ES-I3 (cell line): ENCODE measurements at regions not wholly inside any gene's neighbourhood (a gene's known extent, or its start where the extent isn't known, plus 50 kb on each side); places are given as distances from the start of the nearest gene placed in this dataset.
"Not testable (repeated sequence)": the region's sequence is repeated elsewhere in the genome, so short reads cannot be mapped to it uniquely, and the experiment has no call there.

ENCODE experiments used
- H3K36me3 ChIP-seq: 2 replicates; pipeline ENCODE4 v1.6.1; 2013; ENCODE audit warnings: mild to moderate bottlenecking, low read length, control low read depth, moderate library complexity; ENCODE audit not compliant: insufficient read depth
- H3K4me1 ChIP-seq: 2 replicates; pipeline ENCODE4 v1.6.1; 2013; ENCODE audit warnings: mild to moderate bottlenecking, control low read depth, low read length; ENCODE audit not compliant: insufficient read depth
- H3K9ac ChIP-seq: 2 replicates; pipeline ENCODE4 v1.6.1; 2013; ENCODE audit warnings: low read depth, mild to moderate bottlenecking, low read length, moderate library complexity
- H3K9me3 ChIP-seq: 2 replicates; pipeline ENCODE4 v1.6.1; 2013; ENCODE audit warnings: mild to moderate bottlenecking, low read length, moderate library complexity; ENCODE audit not compliant: control insufficient read depth, insufficient read depth

DNA sequence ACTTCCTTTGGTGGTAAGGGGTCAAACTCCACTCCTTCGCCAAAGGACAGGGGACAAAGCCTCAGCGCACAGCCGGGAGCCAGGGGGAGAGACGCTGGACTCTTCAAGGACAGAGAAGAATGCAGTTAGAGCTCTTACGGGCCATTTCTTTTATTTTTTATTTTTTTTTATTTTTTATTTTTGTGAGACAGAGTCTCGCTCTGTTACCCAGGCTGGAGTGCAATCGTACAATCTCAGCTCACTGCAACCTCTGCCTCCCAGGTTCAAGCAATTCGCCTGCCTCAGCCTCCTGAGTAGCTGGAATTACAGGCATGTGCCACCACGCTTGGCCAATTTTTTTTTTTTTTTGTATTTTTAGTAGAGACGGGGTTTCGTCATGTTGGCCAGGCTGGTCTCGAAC is 93.2 kb upstream of the RPH3AL start, which contains the start of gene RFLNB:
TSS of gene RFLNB (minus strand) at position 101 of the 400 bp plus-strand sequence.
- H3K9me3 ChIP-seq, H3K36me3 ChIP-seq, H3K4me1 ChIP-seq, H3K9ac ChIP-seq: not testable (repeated sequence)

DNA sequence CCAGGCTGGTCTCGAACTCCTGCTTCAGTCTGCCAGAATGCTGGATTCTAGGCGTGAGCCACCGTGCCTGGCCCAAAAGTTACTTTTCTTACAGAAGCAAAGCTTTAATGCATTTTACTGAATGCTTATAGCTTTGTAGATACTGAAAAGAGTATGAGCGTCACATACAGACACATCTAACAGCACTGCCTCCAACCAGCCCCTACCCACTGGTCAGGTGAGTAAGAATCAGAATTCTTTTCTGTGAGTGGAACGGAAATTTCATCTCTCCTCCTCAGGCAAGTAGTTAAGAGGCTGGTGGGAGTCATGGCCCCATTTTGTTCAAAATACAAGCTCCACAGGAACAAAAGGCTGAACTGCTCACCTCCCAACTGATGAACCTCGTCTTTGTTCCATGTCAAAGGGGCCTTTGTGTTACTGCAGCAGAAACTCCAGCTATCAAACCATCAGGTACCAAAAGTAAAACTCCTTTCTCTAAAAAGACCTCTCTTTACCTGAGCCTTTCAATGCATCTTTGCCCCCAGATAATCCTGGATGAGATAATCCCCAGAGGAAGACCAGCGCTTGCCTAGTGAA is 92.4 kb upstream of the RPH3AL start:
- H3K36me3 ChIP-seq, result no peaks in the 10 kb centered on the region
- H3K9ac ChIP-seq, result no peak overlapping the region
- no peaks in the 10 kb centered on the region for H3K9me3 ChIP-seq
- no peaks in the 10 kb centered on the region for H3K4me1 ChIP-seq

DNA sequence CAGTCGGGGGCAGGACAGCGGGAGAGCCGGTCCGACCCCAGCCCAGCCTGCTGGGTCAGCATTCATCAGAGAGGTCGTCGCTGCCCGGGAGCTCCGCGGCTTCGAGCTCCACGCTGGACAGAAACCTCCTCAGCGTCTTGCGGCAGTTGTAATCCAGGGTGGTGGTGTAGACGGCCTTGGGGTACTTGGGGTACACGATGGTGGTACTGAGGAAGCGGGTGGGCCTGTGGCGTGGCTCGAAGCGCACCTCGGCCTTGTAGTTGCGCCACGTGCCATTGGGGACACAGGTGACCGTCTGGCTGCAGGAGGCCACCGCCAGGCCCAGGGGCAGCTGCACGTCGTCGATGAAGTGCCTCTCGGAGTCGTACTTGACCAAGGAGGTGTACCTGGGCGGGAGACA is 90.5 kb upstream of the RPH3AL start:
- no peaks in the 10 kb centered on the region for H3K36me3 ChIP-seq
- H3K9ac ChIP-seq, result no peak overlapping the region

DNA sequence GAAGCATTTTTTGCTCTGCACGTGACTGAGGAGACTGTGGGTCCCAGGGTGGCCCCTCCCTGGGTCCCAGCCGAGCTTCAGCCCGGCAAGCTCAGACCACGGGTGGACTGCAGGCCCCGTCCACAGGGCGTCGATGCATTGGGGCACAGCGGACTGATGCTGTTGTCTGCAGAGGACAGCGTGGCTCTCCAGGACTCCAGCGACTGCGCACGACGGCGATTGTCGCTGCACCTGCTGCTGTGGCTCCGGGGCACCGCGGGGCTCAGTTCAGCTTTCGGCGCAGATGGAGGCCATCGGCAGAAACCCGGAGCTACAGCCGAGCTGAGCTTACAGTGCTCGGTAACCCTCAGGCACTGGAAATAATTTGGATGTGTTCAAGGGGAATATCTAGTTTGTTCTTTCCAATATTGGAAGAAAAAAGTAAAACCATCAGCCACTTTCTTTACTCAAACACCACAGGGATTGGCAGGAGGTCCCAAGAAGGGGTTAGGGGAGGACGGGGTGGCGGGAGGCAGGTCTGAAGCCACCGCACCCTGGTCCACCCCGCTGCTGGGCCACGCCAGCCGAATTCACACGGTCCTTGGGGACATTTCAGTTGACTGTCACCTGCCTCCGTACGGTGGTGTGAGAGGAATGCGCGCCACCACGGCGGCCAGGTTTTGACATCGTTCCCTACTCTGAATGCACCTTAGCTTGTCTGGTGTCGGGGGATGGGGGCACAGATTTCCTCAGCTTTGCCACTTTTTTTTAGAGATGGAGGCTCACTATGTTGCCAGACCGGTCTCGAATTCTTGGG is 88.7 kb upstream of the RPH3AL start:
- peaks cover 4% of the 10 kb centered on the region for H3K9me3 ChIP-seq
- H3K36me3 ChIP-seq, result no peaks in the 10 kb centered on the region
- no peaks in the 10 kb centered on the region for H3K4me1 ChIP-seq
- H3K9ac ChIP-seq, result no peak overlapping the region

More for the DNA sequence above, 90.5 kb upstream of the RPH3AL start:
- Histone ChIP-seq H3K9me3 (no peaks in the 10 kb centered on the region), H3K4me1 (no peaks in the 10 kb centered on the region)

DNA sequence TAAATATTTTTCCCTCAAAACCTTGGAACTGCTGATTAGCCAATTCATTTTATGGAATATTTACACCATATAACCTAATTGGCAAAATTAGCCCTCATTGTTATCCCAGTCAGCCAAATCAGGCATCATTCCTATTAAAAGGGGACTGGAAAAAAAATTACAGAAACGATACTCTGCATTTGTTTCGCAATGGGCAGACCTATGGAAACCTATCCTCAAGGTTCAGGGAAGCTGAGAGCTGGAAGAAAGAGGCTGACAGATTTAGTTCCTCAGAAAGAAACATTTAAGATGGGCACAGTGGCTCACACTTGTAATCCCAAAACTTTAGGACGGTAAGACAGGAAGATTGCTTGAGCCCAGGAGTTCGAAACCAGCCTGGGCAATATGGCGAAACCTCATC is 85.6 kb upstream of the RPH3AL start:
- H3K36me3 ChIP-seq, result no peaks in the 10 kb centered on the region
- H3K9me3 ChIP-seq, result peaks cover 4% of the 10 kb centered on the region
- no peaks in the 10 kb centered on the region for H3K4me1 ChIP-seq
- H3K9ac ChIP-seq, result no peak overlapping the region

DNA sequence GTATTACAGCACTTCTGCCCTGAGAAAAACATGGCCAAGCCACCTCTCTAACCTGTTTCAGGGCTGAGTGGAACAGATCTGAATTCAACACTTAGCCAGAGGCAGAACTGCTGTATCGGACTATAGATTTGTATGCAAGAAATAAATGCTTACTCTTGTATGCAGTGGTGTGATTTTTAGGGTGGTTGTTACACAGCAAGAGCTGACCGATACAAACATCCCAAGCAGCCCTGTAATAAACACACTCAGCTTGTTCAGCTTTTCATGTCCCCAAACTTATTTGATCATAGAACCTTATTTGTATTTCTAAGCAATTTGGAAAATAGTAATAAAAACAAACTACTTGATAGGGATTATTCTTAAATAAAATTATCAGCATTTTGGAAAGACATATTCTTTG is 84.9 kb upstream of the RPH3AL start:
- H3K4me1 ChIP-seq, result no peaks in the 10 kb centered on the region
- peaks cover 4% of the 10 kb centered on the region for H3K9me3 ChIP-seq
- H3K9ac ChIP-seq, result no peak overlapping the region
- no peaks in the 10 kb centered on the region for H3K36me3 ChIP-seq

DNA sequence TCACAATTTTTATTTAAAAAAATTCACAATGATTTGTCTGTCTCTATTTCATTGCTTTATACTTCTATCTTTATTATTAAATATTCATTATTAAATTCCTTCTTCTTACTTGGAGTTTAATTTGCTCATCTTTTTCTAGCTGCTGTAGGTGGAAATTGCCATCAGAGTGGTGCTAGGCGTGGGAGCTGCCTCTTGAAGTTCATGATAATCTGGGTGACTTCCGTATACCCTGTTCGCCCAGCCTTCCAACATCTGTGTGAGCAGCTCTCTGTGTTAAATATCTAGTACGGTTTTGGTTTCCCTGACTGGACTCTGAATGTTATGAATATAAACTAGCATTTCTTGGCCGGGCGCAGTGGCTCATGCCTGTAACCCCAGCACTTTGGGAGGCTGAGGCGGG is 84.0 kb upstream of the RPH3AL start:
- H3K9me3 ChIP-seq, result peaks cover 4% of the 10 kb centered on the region
- no peaks in the 10 kb centered on the region for H3K36me3 ChIP-seq
- H3K4me1 ChIP-seq, result no peaks in the 10 kb centered on the region
- H3K9ac ChIP-seq, result no peak overlapping the region

DNA sequence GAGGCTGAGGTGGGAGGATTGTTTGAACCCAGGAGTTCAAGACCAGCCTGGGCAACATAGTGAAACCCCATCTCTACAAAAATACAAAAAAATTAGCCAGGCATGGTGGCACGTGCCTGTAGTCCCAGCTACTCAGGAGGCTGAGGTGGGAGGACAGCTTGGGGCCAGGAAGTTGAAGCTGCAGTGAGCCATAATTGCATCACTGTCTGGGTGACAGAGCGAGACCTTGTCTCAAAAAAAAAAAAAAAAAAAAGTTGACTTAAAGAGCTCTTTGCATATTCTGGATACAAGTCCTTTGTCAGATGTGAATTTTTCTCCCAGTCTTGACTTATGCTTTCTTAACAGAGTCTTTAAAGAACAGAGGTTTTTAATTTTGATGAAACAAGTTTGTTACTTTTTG is 79.9 kb upstream of the RPH3AL start:
- not testable (repeated sequence) for H3K9me3 ChIP-seq, H3K9ac ChIP-seq, H3K4me1 ChIP-seq, H3K36me3 ChIP-seq

DNA sequence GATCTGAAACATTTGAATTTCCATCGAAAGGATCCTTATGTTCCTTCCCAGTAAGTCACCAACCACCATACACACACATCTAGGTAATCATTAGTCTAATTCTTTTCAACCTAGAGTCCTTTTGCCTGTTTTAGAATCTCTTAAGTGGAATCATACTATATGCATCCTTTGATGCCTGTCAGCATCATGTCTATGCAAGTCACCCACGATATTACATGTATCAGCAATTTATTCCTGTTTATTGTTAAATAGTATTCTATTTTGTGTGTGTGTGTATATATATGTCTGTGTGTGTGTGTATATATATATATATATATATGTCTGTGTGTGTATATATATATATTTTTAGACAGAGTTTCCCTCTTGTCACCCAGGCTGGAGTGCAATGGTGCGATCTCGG is 78.9 kb upstream of the RPH3AL start:
- Histone ChIP-seq H3K9me3 (peaks cover 5% of the 10 kb centered on the region), H3K4me1 (peaks cover 5% of the 10 kb centered on the region; the same call in 1 of the 2 replicates), H3K9ac (no peak overlapping the region), H3K36me3 (no peaks in the 10 kb centered on the region)

DNA sequence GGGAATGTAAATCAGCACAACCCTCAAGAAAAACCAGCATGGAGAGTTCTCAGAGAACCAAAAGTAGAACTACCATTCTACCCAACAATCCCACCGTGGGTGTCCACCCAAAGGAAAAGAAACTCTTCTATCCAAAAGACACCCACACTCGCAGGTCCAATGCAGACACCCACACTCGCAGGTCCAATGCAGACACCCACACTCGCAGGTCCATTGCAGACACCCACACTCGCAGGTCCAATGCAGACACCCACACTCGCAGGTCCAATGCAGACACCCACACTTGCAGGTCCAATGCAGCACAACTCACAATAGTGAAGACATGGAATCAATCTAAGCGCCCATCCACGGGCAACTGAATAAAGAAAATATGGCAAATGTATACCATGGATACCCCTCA is 77.0 kb upstream of the RPH3AL start:
- Histone ChIP-seq H3K4me1 (peaks cover 5% of the 10 kb centered on the region; the same call in 1 of the 2 replicates), H3K9ac (no peak overlapping the region), H3K36me3 (no peaks in the 10 kb centered on the region), H3K9me3 (peaks cover 5% of the 10 kb centered on the region; the same call in 1 of the 2 replicates)

DNA sequence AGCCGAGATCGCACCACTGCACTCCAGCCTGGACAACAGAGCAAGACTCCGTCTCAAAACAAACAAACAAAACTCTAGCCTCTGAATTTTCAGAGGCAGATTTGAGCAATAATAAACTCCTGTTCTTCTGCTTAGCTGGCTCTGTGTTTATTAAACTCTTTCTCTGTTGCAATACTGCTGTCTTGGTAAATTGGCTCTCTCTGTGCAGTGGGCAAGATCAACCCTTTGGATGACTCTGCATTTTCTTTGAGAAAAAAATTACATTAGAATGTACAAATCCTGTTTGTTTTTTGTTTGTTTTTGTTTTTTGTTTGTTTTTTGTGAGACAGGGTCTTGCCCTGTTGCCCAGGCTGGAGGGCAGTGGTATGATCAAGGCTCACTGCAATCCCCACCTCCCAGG is 75.8 kb upstream of the RPH3AL start:
- Histone ChIP-seq H3K36me3 (no peaks in the 10 kb centered on the region), H3K4me1 (peaks cover 5% of the 10 kb centered on the region; the same call in 1 of the 2 replicates), H3K9me3 (peaks cover 5% of the 10 kb centered on the region; the same call in 1 of the 2 replicates), H3K9ac (no peak overlapping the region)

DNA sequence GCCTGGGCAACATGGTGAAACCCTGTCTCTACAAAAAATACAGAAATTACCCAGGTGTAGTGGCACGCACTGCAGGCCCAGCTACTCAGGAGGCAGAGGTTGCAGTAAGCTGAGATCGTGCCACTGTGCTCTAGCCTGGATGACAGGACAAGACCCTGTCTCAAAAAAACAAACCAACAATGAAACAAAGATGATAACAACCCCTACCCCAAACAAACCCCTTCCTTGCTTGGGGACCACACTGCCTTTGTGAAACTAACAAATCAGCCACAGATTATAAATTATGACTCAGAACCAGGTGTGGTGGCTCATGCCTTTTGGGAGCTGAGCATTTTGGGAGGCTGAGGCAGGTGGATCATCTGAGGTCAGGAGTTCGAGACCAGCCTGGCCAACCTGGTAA is 75.3 kb upstream of the RPH3AL start:
- H3K9ac ChIP-seq, result peak overlapping the region; percentile 24; the same call in 1 of the 2 replicates
- no peaks in the 10 kb centered on the region for H3K36me3 ChIP-seq
- H3K4me1 ChIP-seq, result peaks cover 5% of the 10 kb centered on the region; the same call in 1 of the 2 replicates
- peaks cover 5% of the 10 kb centered on the region; the same call in 1 of the 2 replicates for H3K9me3 ChIP-seq

DNA sequence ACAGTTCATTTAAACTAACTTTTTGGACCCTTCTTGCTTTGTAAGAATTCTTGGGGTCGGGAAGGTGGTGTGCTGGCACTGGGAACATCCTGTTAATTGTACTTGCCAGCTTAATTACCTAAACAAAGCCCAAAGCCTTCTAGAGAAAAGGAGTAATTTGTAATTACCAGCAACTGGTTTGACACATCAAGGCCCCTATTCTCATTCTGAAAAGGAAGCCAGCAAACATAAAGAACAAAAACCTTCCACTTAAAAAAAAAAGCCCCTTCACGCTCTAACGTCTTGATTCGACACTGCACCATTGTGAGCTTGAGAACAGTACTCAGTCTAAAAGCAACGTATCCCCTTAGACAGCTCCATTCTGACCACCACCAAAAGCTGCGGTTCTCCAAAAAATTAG is 74.7 kb upstream of the RPH3AL start:
- H3K9ac ChIP-seq, result peak overlapping the region; percentile 24; the same call in 1 of the 2 replicates
- H3K36me3 ChIP-seq, result no peaks in the 10 kb centered on the region
- peaks cover 5% of the 10 kb centered on the region; the same call in 1 of the 2 replicates for H3K4me1 ChIP-seq
- H3K9me3 ChIP-seq, result peaks cover 5% of the 10 kb centered on the region; the same call in 1 of the 2 replicates

DNA sequence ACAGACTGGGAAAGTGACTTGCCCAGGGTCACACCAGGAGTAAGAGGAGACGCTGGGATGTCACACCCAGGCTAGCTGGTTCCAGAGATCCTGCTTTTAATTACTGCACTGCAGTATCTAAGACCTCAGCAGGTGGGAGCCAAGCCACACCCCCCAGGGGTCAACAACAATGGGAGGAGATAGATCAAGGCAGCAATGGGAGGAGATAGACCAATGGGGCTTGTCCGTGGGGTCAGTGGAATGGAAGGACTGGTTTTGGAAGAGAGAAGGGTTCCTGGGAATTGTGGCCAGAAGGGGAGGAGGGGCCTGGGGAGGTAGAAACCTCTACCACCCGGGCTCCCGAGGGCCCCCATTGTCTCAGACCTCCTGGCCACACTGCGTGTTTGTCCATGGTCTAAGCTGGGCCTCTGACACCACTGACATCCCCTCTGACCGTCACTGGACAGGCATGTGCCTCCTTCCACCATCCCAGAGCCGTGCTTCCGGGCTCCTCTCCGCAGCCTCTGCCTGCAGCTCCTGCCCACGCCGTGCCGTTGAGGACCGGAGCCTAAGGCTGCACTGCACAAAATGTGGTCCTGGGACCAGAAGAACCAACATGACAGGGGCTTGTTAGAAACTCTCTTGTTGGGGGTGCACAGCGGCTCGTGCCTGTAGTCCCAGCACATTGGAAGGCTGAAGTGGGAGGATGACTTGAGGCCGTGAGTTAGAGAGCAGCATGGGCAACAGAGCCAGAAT is 69.8 kb upstream of the RPH3AL start:
- H3K4me1 ChIP-seq, result peaks cover 5% of the 10 kb centered on the region; the same call in 1 of the 2 replicates
- no peaks in the 10 kb centered on the region for H3K36me3 ChIP-seq
- H3K9ac ChIP-seq, result no peak overlapping the region
- 0 out of 2 replicates have a peak, but pooled peaks cover 5% of the 10 kb centered on the region for H3K9me3 ChIP-seq
